AG09319 (cell line): ENCODE measurements at regions not wholly inside any gene's neighbourhood (a gene's known extent, or its start where the extent isn't known, plus 50 kb on each side); places are given as distances from the start of the nearest gene placed in this dataset.

ENCODE experiments used
- DNase-seq: peaks from one replicate; pipeline ENCODE4 v3.0.0-alpha.2; 2010; ENCODE audit warnings: low read depth; ENCODE audit errors: extremely low read depth
- TF ChIP-seq, protein P1 (sequence below): IDR thresholded peaks from 2 replicates; pipeline ENCODE4 v1.5.1; 2011; ENCODE audit warnings: low read depth, mild to moderate bottlenecking, inconsistent platforms, low read length, moderate library complexity

DNA sequence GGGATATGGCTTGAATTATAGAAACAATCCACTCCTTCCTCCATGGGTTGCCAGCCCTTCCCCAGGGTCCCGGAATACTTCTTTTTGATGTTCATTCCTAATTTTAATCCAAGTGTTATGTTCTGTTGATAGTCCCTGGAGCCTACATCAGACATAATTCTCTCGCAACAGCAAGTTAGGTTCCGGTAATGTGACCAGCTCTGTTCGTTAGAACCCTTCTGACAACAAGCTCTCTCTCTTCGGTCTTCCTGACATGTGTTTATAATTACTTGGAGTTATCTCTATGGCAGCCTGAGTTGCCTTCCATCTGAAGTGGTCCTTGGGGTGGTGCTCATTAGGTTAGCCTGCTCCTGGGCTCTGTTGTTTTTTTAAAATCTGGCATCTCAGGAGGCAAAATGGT lies 506.9 kb upstream of the JARID2 start:
- no peak for DNase-seq
- TF ChIP-seq, protein P1, sequence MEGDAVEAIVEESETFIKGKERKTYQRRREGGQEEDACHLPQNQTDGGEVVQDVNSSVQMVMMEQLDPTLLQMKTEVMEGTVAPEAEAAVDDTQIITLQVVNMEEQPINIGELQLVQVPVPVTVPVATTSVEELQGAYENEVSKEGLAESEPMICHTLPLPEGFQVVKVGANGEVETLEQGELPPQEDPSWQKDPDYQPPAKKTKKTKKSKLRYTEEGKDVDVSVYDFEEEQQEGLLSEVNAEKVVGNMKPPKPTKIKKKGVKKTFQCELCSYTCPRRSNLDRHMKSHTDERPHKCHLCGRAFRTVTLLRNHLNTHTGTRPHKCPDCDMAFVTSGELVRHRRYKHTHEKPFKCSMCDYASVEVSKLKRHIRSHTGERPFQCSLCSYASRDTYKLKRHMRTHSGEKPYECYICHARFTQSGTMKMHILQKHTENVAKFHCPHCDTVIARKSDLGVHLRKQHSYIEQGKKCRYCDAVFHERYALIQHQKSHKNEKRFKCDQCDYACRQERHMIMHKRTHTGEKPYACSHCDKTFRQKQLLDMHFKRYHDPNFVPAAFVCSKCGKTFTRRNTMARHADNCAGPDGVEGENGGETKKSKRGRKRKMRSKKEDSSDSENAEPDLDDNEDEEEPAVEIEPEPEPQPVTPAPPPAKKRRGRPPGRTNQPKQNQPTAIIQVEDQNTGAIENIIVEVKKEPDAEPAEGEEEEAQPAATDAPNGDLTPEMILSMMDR: no peak

DNA sequence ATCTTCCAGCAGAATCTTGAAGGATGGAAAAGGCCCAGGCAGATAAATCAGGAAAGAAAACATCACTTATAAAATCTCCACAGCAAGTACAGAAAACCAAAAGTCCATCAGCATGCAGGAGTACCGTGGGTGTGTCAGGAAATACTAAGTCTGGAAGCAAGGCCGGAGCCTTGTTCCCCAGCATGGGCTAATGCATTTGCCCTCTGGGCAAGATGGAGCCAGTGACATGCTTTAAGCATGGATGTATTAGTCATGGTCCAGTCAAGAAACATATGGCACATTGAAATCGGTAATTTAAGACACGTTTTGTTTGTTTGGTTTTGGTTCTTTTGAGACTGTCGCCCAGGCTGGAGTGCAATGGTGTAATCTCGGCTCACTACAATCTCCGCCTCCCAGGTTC lies 506.0 kb upstream of the JARID2 start:
- TF ChIP-seq, protein P1: no peak
- DNase-seq: no peak

DNA sequence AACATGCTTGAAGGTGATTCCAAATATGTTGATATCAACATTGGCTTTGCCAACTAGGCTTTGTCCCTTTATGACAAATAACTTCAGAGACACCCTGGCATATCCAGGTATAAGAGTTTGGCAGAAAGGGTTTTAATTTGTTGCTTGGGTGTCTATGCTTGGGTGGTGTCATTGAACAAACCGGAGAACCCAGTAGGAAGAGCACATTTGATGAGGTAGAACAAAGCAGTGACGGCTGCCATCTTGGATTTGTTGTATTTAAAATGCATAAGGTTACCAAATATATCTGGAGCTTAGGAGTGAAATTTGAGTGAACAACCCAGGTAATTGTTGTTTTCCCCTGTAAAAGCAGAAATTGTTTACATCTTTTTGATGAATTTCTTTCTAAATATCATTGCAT lies 503.7 kb upstream of the JARID2 start:
- DNase-seq: no peak
- TF ChIP-seq, protein P1: no peak

DNA sequence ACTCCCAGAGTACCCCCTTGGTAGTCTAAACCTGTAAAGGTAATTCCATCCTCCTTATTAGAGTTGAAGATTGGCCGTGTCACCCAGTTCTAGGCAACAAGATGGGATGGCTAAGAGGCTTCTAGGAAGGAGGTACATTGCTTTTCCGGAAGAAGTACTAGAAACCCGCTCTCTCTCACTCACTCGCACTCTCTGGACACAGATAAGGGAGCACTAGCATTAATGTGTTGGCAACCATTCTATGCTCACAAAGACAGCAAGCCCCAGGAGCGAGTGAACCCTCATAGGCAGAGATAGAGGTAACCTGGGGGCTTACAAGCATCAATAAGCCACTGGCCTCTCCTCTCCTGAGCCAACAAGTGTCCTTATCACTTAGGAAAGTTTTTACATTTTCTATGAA lies 503.2 kb upstream of the JARID2 start:
- no peak for DNase-seq
- TF ChIP-seq, protein P1: no peak

DNA sequence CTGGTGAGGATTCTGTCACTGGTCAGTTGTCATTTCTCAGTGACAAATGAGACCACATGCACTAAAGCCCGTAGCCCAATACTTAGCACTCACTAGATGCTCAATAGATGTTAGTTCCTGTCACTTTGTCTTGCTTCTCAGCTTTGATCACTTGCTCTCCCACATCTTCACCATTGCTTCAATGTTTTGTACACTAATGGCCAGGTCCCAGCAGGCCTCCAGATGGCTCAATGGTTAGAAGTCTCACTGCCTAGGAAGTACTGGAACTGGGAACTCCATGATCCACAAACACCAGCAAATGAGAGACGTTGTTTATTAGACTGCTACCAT lies 502.8 kb upstream of the JARID2 start:
- DNase-seq: no peak
- TF ChIP-seq, protein P1: no peak

DNA sequence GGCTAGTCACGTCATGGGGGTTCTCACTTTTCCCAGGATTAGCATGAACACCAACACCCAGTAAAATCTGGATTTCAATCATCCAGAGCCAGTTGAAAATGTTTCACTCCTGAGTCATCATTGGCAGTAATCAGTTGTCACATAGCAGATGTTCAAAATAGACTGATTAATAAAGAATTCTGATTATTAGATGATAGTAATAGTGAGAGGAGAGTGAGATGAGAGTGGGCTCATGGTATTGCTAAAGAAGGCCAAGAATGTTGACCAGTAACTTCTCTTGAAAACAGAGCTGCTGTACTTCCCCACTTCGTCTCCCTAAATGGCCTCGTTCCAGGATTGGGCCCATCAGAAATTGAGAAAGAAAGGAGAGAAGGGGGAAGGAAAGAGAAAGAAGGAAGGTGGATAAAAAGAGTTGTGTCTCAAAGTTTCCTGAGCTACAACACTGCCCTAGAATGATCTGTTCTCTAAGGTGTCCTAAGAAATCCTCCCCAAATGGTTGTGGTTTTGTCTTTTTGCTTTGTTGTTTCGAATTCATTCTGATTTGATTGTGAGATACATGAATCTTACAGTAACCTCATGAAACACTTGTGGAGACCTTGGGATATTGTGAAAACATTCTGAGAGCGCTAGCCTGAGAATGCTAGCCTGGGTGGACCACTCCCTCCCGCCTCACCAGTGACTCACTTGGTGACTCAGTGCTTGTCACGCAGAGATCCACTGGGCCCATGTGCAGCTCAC lies 502.2 kb upstream of the JARID2 start:
- TF ChIP-seq, protein P1: no peak
- DNase-seq: peak; percentile 97

DNA sequence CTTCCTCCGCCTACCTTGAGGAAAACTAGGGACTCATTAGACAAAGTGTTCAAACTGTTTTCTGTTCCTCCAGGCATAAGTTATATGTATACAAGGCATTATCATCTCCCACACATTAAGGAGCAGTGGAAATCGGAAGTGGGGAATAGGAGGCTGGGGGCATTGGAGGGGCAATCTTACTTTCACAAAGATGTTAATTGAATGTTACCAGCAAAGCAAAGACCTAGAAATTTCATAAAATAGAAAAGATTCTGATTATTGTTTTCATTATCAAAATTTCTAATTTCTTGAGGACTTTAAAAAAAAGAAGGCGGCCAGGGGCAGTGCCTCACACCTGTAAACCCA lies 501.7 kb upstream of the JARID2 start:
- TF ChIP-seq, protein P1: no peak
- no peak for DNase-seq
